ENCODE measurements at regions not wholly inside any gene's neighbourhood (a gene's known extent, or its start where the extent isn't known, plus 50 kb on each side); places are given as distances from the start of the nearest gene placed in this dataset.

- H3K4me3 ChIP-seq, result no peak overlapping the region
- no peak for DNase-seq
- intact Hi-C loops (cut with DNase I; ENCODE audit: low total_unique reads), result no loop called here
- no peaks in the 10 kb centered on the region for H3K9me3 ChIP-seq
- H3K4me1 ChIP-seq, result no peaks in the 10 kb centered on the region
- no peak for TF ChIP-seq POLR2AphosphoS5 (IDR thresholded peaks at IDR 0.05)
- TF ChIP-seq POLR2A (IDR thresholded peaks at IDR 0.05), result no peak
- no peak for TF ChIP-seq CTCF (IDR thresholded peaks at IDR 0.05 in 8 of 11, conservative IDR thresholded peaks at IDR 0.05 in 3 of 11)
- H3K27ac ChIP-seq, result no peak overlapping the region
- H3K36me3 ChIP-seq, result no peaks in the 10 kb centered on the region
- peaks cover 0 to 32% (median 0%) of the 10 kb centered on the region in 7 donors for H3K27me3 ChIP-seq (replicated peaks in 1 of 7)
- 76 to 84% (median 81%) methylated on average over 6 of the region's 6 CpGs for WGBS, 5 donors
Observed at GRCh38 chr5:141788296-141788970, 89.8 kb downstream of the PCDH1 start.

- Histone ChIP-seq H3K4me1 (no peaks in the 10 kb centered on the region), H3K27me3 (replicated peaks in 1 of 7) (peaks cover 0 to 38% (median 0%) of the 10 kb centered on the region in 7 donors), H3K4me3 (no peak overlapping the region), H3K27ac (no peak overlapping the region), H3K9me3 (no peaks in the 10 kb centered on the region), H3K36me3 (no peaks in the 10 kb centered on the region)
- 54 to 77% (median 61%) methylated on average over 3 of the region's 3 CpGs for WGBS, 5 donors
- no peak for DNase-seq
- TF ChIP-seq POLR2A (IDR thresholded peaks at IDR 0.05) (no peak), CTCF (IDR thresholded peaks at IDR 0.05 in 8 of 11, conservative IDR thresholded peaks at IDR 0.05 in 3 of 11) (no peak), POLR2AphosphoS5 (IDR thresholded peaks at IDR 0.05) (no peak)
- intact Hi-C loops (cut with DNase I; ENCODE audit: low total_unique reads), result no loop called here
Observed at GRCh38 chr5:141787376-141787775, 90.8 kb downstream of the PCDH1 start.

GRCh38 chr5:141786700-141787099 is 91.5 kb downstream of the PCDH1 start:
- Histone ChIP-seq H3K9me3 (no peaks in the 10 kb centered on the region), H3K27ac (no peak overlapping the region), H3K4me1 (no peaks in the 10 kb centered on the region), H3K27me3 (replicated peaks in 1 of 7) (peaks cover 0 to 38% (median 0%) of the 10 kb centered on the region in 7 donors), H3K4me3 (no peak overlapping the region), H3K36me3 (no peaks in the 10 kb centered on the region)
- 83 to 92% (median 90%) methylated on average over 3 of the region's 3 CpGs for WGBS, 5 donors
- peak; percentile 29 for DNase-seq
- TF ChIP-seq POLR2AphosphoS5 (IDR thresholded peaks at IDR 0.05), result no peak
- no peak for TF ChIP-seq CTCF (IDR thresholded peaks at IDR 0.05 in 8 of 11, conservative IDR thresholded peaks at IDR 0.05 in 3 of 11)
- TF ChIP-seq POLR2A (IDR thresholded peaks at IDR 0.05), result no peak
- intact Hi-C loops (cut with DNase I; ENCODE audit: low total_unique reads), result no loop called here

GRCh38 chr5:141785711-141786110 is 92.5 kb downstream of the PCDH1 start:
- Histone ChIP-seq H3K36me3 (no peaks in the 10 kb centered on the region), H3K27ac (no peak overlapping the region), H3K27me3 (replicated peaks in 1 of 7) (peaks cover 0 to 38% (median 0%) of the 10 kb centered on the region in 7 donors), H3K9me3 (no peaks in the 10 kb centered on the region), H3K4me3 (no peak overlapping the region), H3K4me1 (no peaks in the 10 kb centered on the region)
- intact Hi-C loops (cut with DNase I; ENCODE audit: low total_unique reads), result no loop called here
- WGBS, 5 donors, result 78 to 88% (median 86%) methylated on average over 4 to 5 of the region's 5 CpGs
- TF ChIP-seq CTCF (IDR thresholded peaks at IDR 0.05 in 8 of 11, conservative IDR thresholded peaks at IDR 0.05 in 3 of 11), result no peak
- no peak for TF ChIP-seq POLR2A (IDR thresholded peaks at IDR 0.05)
- TF ChIP-seq POLR2AphosphoS5 (IDR thresholded peaks at IDR 0.05), result no peak
- peak; percentile 55 for DNase-seq
